HepG2 (cell line): ENCODE measurements at regions not wholly inside any gene's neighbourhood (a gene's known extent, or its start where the extent isn't known, plus 50 kb on each side); places are given as distances from the start of the nearest gene placed in this dataset.

ENCODE experiments used
- ATAC-seq: fragments of 200-7000 bp; cut with Tn5 transposase; 3 replicates; pipeline ENCODE4 v1.9.1; 2020; ENCODE audit warnings: mild to moderate bottlenecking, moderate library complexity
- BruUV-seq: library from RNA; stranded (reverse); fragments of 400-500 nt; replicated peaks from 2 replicates; lab custom pipeline; 2021; lab: Mats Ljungman, UMichigan
- CTCF ChIA-PET: fragments of 300-600 bp; formaldehyde crosslinking; extraction: SDS; loops from one replicate; lab custom pipeline; 2021; ENCODE audit warnings: low total read pairs, inconsistent platforms, low intra/inter-chr PET ratio; lab: Yijun Ruan, JAX
- POLR2A ChIA-PET: fragments of 350-600 bp; sonication (Branson Sonifier 250); formaldehyde crosslinking; loops from one replicate; lab custom pipeline; 2020; ENCODE audit warnings: antibody characterized with exemption, inconsistent platforms; lab: Yijun Ruan, JAX
- DNase-seq: peaks from one replicate; pipeline ENCODE4 v3.0.0-alpha.2; 2015; ENCODE audit warnings: low spot score
- FAIRE-seq: peaks from 3 replicates; lab custom pipeline; 2011; peaks lifted over from hg19 to GRCh38; lab: Jason Lieb, UNC
- H2AFZ ChIP-seq: one replicate; pipeline ENCODE4 v1.6.1; 2011; ENCODE audit warnings: low read length, inconsistent platforms
- H3K27ac ChIP-seq: fragments of 300-600 bp; 3 replicates; pipeline ENCODE4 v1.8.0; 2011; ENCODE audit warnings: mixed run types, mild to moderate bottlenecking, mixed read lengths, low read length, inconsistent platforms; ENCODE audit not compliant: insufficient read depth; ENCODE audit errors: extremely low read length
- H3K27me3 ChIP-seq, 2 experiments: fragments of 200-600 bp in 1 of 2; 2 replicates in 1 of 2; 3 replicates in 1 of 2; pipeline versions ENCODE4 v1.6.0 to v1.8.0; 2011; ENCODE audit warnings: low read length in 2 of 2, mild to moderate bottlenecking in 2 of 2, moderate library complexity in 2 of 2, inconsistent platforms in 1 of 2; ENCODE audit not compliant: insufficient read depth in 2 of 2, control insufficient read depth in 1 of 2
- H3K36me3 ChIP-seq, 2 experiments: fragments of 200-600 bp in 1 of 2; replicated peaks in 1 of 2; 2 replicates in 1 of 2; 3 replicates in 1 of 2; pipeline versions ENCODE4 v1.5.1 to v1.8.0; 2011; ENCODE audit warnings: low read length in 2 of 2, inconsistent platforms in 1 of 2; ENCODE audit not compliant: insufficient read depth in 2 of 2, control insufficient read depth in 1 of 2
- H3K4me1 ChIP-seq: 2 replicates; pipeline ENCODE4 v1.5.1; 2012; ENCODE audit warnings: low read length, inconsistent platforms; ENCODE audit not compliant: insufficient read depth
- H3K4me2 ChIP-seq: 2 replicates; pipeline ENCODE4 v1.6.0; 2011; ENCODE audit warnings: low read depth, low read length, inconsistent platforms
- H3K4me3 ChIP-seq, 3 experiments: fragments of 200-600 bp in 1 of 3; sonication (generic), shearing (Covaris generic) in 1 of 3; replicated peaks in 1 of 3; 2 replicates each; pipeline ENCODE4 v1.5.1; 2011 to 2016; ENCODE audit warnings: low read length in 3 of 3, inconsistent platforms in 2 of 3, low read depth in 2 of 3, mild to moderate bottlenecking in 2 of 3, control low read depth in 1 of 3, mixed read lengths in 1 of 3; ENCODE audit not compliant: insufficient read depth in 1 of 3
- H3K79me2 ChIP-seq: one replicate; pipeline ENCODE4 v1.6.1; 2011; ENCODE audit warnings: low read length, inconsistent platforms; ENCODE audit not compliant: insufficient read depth
- H3K9ac ChIP-seq: 2 replicates; pipeline ENCODE4 v1.6.0; 2011; ENCODE audit warnings: mild to moderate bottlenecking, low read depth, low read length, inconsistent platforms; ENCODE audit not compliant: insufficient read depth
- H3K9me3 ChIP-seq: 2 replicates; pipeline ENCODE4 v1.5.1; 2012; ENCODE audit warnings: mild to moderate bottlenecking, low read length
- H4K20me1 ChIP-seq: 2 replicates; pipeline ENCODE4 v1.6.0; 2011; ENCODE audit warnings: inconsistent platforms, mild to moderate bottlenecking, low read length, moderate library complexity; ENCODE audit not compliant: insufficient read depth
- CBX1 ChIP-seq: IDR thresholded peaks from one replicate; pipeline ENCODE4 v1.6.1; 2016; ENCODE audit warnings: antibody characterized with exemption, low read depth
- DNMT3B ChIP-seq: conservative IDR thresholded peaks from 2 replicates; pipeline ENCODE4 v1.6.1; 2016; ENCODE audit warnings: missing biosample characterization, control low read depth
- GTF3A ChIP-seq: sonication (generic); formaldehyde crosslinking; conservative IDR thresholded peaks from 2 replicates; pipeline ENCODE4 v1.4.0; 2020; ENCODE audit warnings: mild to moderate bottlenecking, missing genetic modification reagents
- HOXA9 ChIP-seq: sonication (generic); formaldehyde crosslinking; IDR thresholded peaks from 2 replicates; pipeline ENCODE4 v1.8.1; 2022; ENCODE audit warnings: missing genetic modification reagents, mild to moderate bottlenecking, moderate library complexity, borderline replicate concordance
- MTA1 ChIP-seq: sonication (generic); formaldehyde crosslinking; IDR thresholded peaks from 2 replicates; pipeline ENCODE4 v1.4.0; 2020; ENCODE audit warnings: missing genetic modification reagents, mild to moderate bottlenecking, borderline replicate concordance
- PHF20 ChIP-seq: sonication (generic); formaldehyde crosslinking; IDR thresholded peaks from 2 replicates; pipeline ENCODE4 v1.5.0; 2020; ENCODE audit warnings: mild to moderate bottlenecking, missing genetic modification reagents
- RORA ChIP-seq: sonication (generic); formaldehyde crosslinking; IDR thresholded peaks from 2 replicates; pipeline ENCODE4 v1.5.0; 2020; ENCODE audit warnings: mild to moderate bottlenecking, missing genetic modification reagents, moderate library complexity
- ZNF3 ChIP-seq: IDR thresholded peaks from 2 replicates; pipeline ENCODE4 v1.7.0; 2017; ENCODE audit warnings: inconsistent platforms
- ZNF329 ChIP-seq: sonication (generic); formaldehyde crosslinking; IDR thresholded peaks from 2 replicates; pipeline ENCODE4 v1.9.0; 2021; ENCODE audit warnings: low read depth, mild to moderate bottlenecking, missing genetic modification reagents
- ZNF670 ChIP-seq: sonication (generic); formaldehyde crosslinking; IDR thresholded peaks from 2 replicates; pipeline ENCODE4 v1.8.0; 2022; ENCODE audit warnings: mild to moderate bottlenecking, missing genetic modification reagents, borderline replicate concordance
- WGBS: methylation state at CpG from one replicate; pipeline ENCODE4 v1.1.6; 2017; ENCODE audit warnings: low lambda C conversion rate; 5-methylcytosine and 5-hydroxymethylcytosine counted together
- in situ Hi-C: cut with HindIII; loops from 2 replicates; pipeline ENCODE4 v1.10.0; 2017; ENCODE audit warnings: low pct_unique_long_range_greater_than_20kb; ENCODE audit not compliant: extremely low pct_ligation_motif_present
- intact Hi-C: fragments of 100-400 bp; cut with micrococcal nuclease; formaldehyde crosslinking; loops from one replicate; pipeline ENCODE4 v1.10.0; 2022; ENCODE audit not compliant: unreplicated experiment
- TF ChIP-seq, protein P1 (sequence below): sonication (generic); formaldehyde crosslinking; IDR thresholded peaks from 2 replicates; pipeline ENCODE4 v1.8.0; 2023; ENCODE audit warnings: mild to moderate bottlenecking, missing genetic modification reagents
- TF ChIP-seq, protein P2 (sequence below): sonication (generic); formaldehyde crosslinking; IDR thresholded peaks from 2 replicates; pipeline ENCODE4 v1.5.1; 2020; ENCODE audit warnings: mild to moderate bottlenecking, moderate library complexity, missing genetic modification reagents
- TF ChIP-seq, protein P3 (sequence below): sonication (generic); formaldehyde crosslinking; IDR thresholded peaks from 2 replicates; pipeline ENCODE4 v1.8.0; 2022; ENCODE audit warnings: mild to moderate bottlenecking, missing genetic modification reagents, borderline replicate concordance
- TF ChIP-seq, protein P4 (sequence below): sonication (generic); formaldehyde crosslinking; conservative IDR thresholded peaks from 2 replicates; pipeline ENCODE4 v1.4.0; 2020; ENCODE audit warnings: missing genetic modification reagents

DNA sequence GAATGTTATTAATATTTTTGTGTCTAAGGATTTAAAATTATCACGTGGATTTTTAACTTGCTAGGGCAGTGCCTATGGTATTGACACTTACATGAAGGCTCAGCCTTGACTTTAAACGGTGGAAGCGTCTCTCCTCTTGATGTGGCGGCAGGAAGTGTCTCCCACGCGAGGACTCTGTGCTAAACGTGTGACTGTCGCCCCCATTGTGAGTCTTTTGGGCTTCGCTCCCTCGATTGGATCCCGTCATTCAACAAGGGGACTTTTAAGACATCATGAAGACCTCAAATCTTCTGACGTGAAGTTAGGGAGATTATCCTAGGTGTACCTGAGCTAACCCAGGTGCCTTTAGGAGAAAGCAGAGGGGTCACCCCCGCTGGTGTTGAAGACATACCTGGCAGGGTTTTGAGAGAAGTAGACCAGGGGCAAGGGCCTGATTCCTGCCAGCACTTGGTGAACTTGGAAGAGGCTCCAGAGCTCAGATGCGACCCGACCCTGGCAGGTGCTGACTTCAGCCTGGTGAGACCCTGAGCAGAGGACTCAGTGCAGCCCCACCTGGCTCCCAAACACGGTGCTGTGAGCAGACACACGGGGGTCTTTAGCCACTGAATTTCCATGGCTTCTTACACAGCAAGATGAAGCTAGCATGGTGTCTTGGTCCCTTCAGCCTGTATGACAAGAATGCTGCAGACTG is 55.7 kb upstream of the IRX4 start:
- H3K4me2 ChIP-seq, result no peak overlapping the region
- H2AFZ ChIP-seq, result no peak overlapping the region
- POLR2A ChIA-PET, result no interaction called here
- FAIRE-seq (no peak), ATAC-seq (no peak), DNase-seq (no peak)
- CTCF ChIA-PET, result no interaction called here
- no peak for TF ChIP-seq HOXA9 (CRISPR knock-in tag)
- TF ChIP-seq PHF20 (CRISPR knock-in tag), result no peak
- TF ChIP-seq CBX1, result no peak
- TF ChIP-seq ZNF670, result no peak
- no peaks in the 10 kb centered on the region for H3K36me3 ChIP-seq
- no peaks in the 10 kb centered on the region for H3K4me1 ChIP-seq
- H3K9me3 ChIP-seq, result no peaks in the 10 kb centered on the region
- intact Hi-C loops (no loop called here), in situ Hi-C loops (no loop called here)
- H3K9ac ChIP-seq, result no peak overlapping the region
- H3K4me3 ChIP-seq, result no peak overlapping the region
- H3K27me3 ChIP-seq, result peaks cover 1 to 43% of the 10 kb centered on the region in 2 experiments; a peak in 4 of 5 replicates
- 14% methylated on average over 5 of the region's 17 CpGs for WGBS
- no peaks in the 10 kb centered on the region for H4K20me1 ChIP-seq
- no peak overlapping the region for H3K27ac ChIP-seq
- H3K79me2 ChIP-seq, result no peaks in the 10 kb centered on the region
- BruUV-seq, result no TSS peak

DNA sequence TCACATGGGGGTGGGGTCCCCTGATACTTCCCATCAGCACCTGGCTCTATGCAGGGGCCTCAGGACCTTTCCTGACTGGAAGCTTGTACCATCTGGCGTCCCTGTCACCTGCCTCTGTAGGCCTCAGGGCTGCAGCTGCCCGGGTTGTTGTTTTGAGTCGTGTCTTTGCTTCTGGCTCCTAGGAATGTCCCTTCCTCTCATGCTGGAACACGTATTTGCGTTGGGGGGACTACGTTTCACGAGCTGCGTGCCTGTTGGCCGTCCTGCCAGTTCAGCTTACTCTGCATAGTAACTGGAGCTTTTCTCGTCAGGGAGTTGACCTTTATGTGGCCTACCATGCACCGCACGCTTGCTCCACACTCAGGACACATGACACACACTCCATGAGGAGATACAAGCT is 54.9 kb upstream of the IRX4 start:
- Histone ChIP-seq H3K4me1 (no peaks in the 10 kb centered on the region), H3K27me3 (peaks cover 1 to 37% of the 10 kb centered on the region in 2 experiments; a peak in 4 of 5 replicates), H3K4me2 (no peak overlapping the region), H4K20me1 (no peaks in the 10 kb centered on the region), H3K27ac (no peak overlapping the region), H2AFZ (no peak overlapping the region), H3K79me2 (no peaks in the 10 kb centered on the region), H3K36me3 (no peaks in the 10 kb centered on the region), H3K9ac (no peak overlapping the region), H3K9me3 (no peaks in the 10 kb centered on the region), H3K4me3 (no peak overlapping the region)
- in situ Hi-C loops (no loop called here), intact Hi-C loops (no loop called here)
- no peak for ATAC-seq
- BruUV-seq, result no TSS peak
- POLR2A ChIA-PET, result no interaction called here
- WGBS, result 9% methylated on average over 11 of the region's 12 CpGs
- CTCF ChIA-PET, result no interaction called here
- no peak for FAIRE-seq
- DNase-seq, result no peak
- TF ChIP-seq, protein P1, sequence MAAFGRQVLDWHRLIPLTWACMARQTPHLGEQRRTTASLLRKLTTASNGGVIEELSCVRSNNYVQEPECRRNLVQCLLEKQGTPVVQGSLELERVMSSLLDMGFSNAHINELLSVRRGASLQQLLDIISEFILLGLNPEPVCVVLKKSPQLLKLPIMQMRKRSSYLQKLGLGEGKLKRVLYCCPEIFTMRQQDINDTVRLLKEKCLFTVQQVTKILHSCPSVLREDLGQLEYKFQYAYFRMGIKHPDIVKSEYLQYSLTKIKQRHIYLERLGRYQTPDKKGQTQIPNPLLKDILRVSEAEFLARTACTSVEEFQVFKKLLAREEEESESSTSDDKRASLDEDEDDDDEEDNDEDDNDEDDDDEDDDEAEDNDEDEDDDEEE (CRISPR knock-in tag), result no peak
- no peak for TF ChIP-seq DNMT3B (CRISPR knock-in tag)
- no peak for TF ChIP-seq RORA (CRISPR knock-in tag)
- TF ChIP-seq, protein P2, sequence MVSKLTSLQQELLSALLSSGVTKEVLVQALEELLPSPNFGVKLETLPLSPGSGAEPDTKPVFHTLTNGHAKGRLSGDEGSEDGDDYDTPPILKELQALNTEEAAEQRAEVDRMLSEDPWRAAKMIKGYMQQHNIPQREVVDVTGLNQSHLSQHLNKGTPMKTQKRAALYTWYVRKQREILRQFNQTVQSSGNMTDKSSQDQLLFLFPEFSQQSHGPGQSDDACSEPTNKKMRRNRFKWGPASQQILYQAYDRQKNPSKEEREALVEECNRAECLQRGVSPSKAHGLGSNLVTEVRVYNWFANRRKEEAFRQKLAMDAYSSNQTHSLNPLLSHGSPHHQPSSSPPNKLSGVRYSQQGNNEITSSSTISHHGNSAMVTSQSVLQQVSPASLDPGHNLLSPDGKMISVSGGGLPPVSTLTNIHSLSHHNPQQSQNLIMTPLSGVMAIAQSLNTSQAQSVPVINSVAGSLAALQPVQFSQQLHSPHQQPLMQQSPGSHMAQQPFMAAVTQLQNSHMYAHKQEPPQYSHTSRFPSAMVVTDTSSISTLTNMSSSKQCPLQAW (CRISPR knock-in tag), result no peak
- TF ChIP-seq MTA1 (CRISPR knock-in tag), result no peak
- TF ChIP-seq, protein P3, sequence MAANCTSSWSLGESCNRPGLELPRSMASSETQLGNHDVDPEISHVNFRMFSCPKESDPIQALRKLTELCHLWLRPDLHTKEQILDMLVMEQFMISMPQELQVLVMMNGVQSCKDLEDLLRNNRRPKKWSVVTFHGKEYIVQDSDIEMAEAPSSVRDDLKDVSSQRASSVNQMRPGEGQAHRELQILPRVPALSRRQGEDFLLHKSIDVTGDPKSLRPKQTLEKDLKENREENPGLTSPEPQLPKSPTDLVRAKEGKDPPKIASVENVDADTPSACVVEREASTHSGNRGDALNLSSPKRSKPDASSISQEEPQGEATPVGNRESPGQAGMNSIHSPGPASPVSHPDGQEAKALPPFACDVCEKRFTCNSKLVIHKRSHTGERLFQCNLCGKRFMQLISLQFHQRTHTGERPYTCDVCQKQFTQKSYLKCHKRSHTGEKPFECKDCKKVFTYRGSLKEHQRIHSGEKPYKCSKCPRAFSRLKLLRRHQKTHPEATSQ (CRISPR knock-in tag), result no peak
- TF ChIP-seq, protein P4, sequence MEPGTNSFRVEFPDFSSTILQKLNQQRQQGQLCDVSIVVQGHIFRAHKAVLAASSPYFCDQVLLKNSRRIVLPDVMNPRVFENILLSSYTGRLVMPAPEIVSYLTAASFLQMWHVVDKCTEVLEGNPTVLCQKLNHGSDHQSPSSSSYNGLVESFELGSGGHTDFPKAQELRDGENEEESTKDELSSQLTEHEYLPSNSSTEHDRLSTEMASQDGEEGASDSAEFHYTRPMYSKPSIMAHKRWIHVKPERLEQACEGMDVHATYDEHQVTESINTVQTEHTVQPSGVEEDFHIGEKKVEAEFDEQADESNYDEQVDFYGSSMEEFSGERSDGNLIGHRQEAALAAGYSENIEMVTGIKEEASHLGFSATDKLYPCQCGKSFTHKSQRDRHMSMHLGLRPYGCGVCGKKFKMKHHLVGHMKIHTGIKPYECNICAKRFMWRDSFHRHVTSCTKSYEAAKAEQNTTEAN (CRISPR knock-in tag), result no peak
- no peak for TF ChIP-seq ZNF329 (CRISPR knock-in tag)
- no peak for TF ChIP-seq ZNF3 (CRISPR knock-in tag)
- no peak for TF ChIP-seq GTF3A (CRISPR knock-in tag)
